ENCODE measurements at regions not wholly inside any gene's neighbourhood (a gene's known extent, or its start where the extent isn't known, plus 50 kb on each side); places are given as distances from the start of the nearest gene placed in this dataset.

DNA sequence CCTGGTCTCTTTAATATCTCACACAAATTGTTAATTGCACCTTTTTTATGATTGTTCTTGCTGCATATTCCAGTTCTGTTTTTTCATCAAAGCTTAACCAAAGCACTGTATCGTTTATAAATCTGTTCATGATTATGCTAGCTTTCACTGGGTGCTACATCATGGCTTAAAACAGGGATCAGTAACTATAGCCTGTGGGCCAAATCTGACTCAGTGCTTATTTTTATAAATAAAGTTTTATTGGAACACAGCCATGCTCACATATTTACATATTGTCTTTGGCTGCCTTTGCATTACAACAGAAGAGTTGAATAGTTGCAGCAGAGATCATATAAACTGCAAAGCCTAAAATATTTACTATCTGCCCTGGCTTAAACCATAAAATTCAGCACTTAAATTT lies 183.4 kb upstream of the NRXN3 start:
- no peak for TF ChIP-seq EZH2 (IDR thresholded peaks at IDR 0.05; ENCODE audit: insufficient read depth, poor library complexity, severe bottlenecking)
- TF ChIP-seq EZH2phosphoT487 (IDR thresholded peaks at IDR 0.05; ENCODE audit: insufficient read depth, low read depth) = no peak
